HEK293 (cell line): ENCODE measurements at regions not wholly inside any gene's neighbourhood (a gene's known extent, or its start where the extent isn't known, plus 50 kb on each side); places are given as distances from the start of the nearest gene placed in this dataset.

Source experiments
- CTCF ChIA-PET: fragments of 350-600 bp; formaldehyde crosslinking; extraction: SDS; loops from one replicate; lab custom pipeline; 2021; ENCODE audit warnings: antibody characterized with exemption; lab: Yijun Ruan, JAX
- POLR2A ChIA-PET: fragments of 300-600 bp; formaldehyde crosslinking; extraction: SDS; loops from one replicate; lab custom pipeline; 2020; ENCODE audit warnings: antibody characterized with exemption, inconsistent platforms; lab: Yijun Ruan, JAX
- H3K27ac ChIP-seq: fragments of 200-500 bp; sonication (Bioruptor generic); 2 replicates; pipeline ENCODE4 v1.5.1; 2014; ENCODE audit warnings: low read depth, low read length, control low read depth, inconsistent platforms; ENCODE audit errors: extremely low read depth
- H3K36me3 ChIP-seq, 2 experiments: fragments of 200-500 bp in 1 of 2; sonication (Bioruptor generic) in 1 of 2; 1 replicate in 1 of 2; 2 replicates in 1 of 2; pipeline ENCODE4 v1.5.1; 2014 to 2017; ENCODE audit warnings: inconsistent platforms in 2 of 2, low read length in 2 of 2; ENCODE audit not compliant: control insufficient read depth in 2 of 2, insufficient read depth in 1 of 2
- H3K4me1 ChIP-seq: fragments of 200-500 bp; sonication (Bioruptor generic); 2 replicates; pipeline ENCODE4 v1.5.1; 2014; ENCODE audit warnings: mild to moderate bottlenecking, low read length, inconsistent platforms; ENCODE audit not compliant: control insufficient read depth, insufficient read depth
- H3K4me3 ChIP-seq: 2 replicates; pipeline ENCODE4 v1.5.1; 2011; ENCODE audit warnings: low read depth, mild to moderate bottlenecking, control low read depth, low read length, moderate library complexity
- H3K9me3 ChIP-seq: fragments of 200-500 bp; sonication (Bioruptor generic); 2 replicates; pipeline ENCODE4 v1.5.1; 2014; ENCODE audit warnings: low read depth, low read length, inconsistent platforms; ENCODE audit not compliant: control insufficient read depth, insufficient read depth
- PATZ1 ChIP-seq: fragments of 450-650 bp; formaldehyde crosslinking; IDR thresholded peaks from 2 replicates; pipeline ENCODE4 v1.5.1; 2016; ENCODE audit warnings: missing biosample characterization, missing genetic modification characterization
- SETDB1 ChIP-seq: IDR thresholded peaks from one replicate; pipeline ENCODE4 v1.6.1; 2017; ENCODE audit warnings: mild to moderate bottlenecking, low read length, moderate library complexity, mixed read lengths; ENCODE audit not compliant: insufficient read length
- TRIM28 ChIP-seq: IDR thresholded peaks from 2 replicates; pipeline ENCODE4 v1.6.1; 2011; ENCODE audit warnings: low read length, control low read depth, borderline replicate concordance
- ZBTB44 ChIP-seq: fragments of 450-650 bp; IDR thresholded peaks from 2 replicates; pipeline ENCODE4 v1.5.1; 2018; ENCODE audit warnings: missing biosample characterization, mild to moderate bottlenecking, missing genetic modification characterization
- ZFP3 ChIP-seq: fragments of 450-650 bp; formaldehyde crosslinking; IDR thresholded peaks from 2 replicates; pipeline ENCODE4 v1.5.1; 2016; ENCODE audit warnings: low read depth, missing biosample characterization, missing genetic modification characterization
- ZNF121 ChIP-seq: fragments of 450-650 bp; formaldehyde crosslinking; IDR thresholded peaks from 2 replicates; pipeline ENCODE4 v1.5.1; 2016; ENCODE audit warnings: missing biosample characterization, missing genetic modification characterization
- ZNF132 ChIP-seq: fragments of 450-650 bp; formaldehyde crosslinking; IDR thresholded peaks from 2 replicates; pipeline ENCODE4 v1.5.1; 2017; ENCODE audit warnings: missing biosample characterization, missing genetic modification characterization, borderline replicate concordance
- ZNF133 ChIP-seq: fragments of 450-650 bp; formaldehyde crosslinking; IDR thresholded peaks from 2 replicates; pipeline ENCODE4 v1.5.1; 2016; ENCODE audit warnings: missing biosample characterization, missing genetic modification characterization
- ZNF16 ChIP-seq: fragments of 450-650 bp; formaldehyde crosslinking; IDR thresholded peaks from 2 replicates; pipeline ENCODE4 v1.5.1; 2016; ENCODE audit warnings: low read depth, missing biosample characterization, missing genetic modification characterization
- ZNF175 ChIP-seq: fragments of 450-650 bp; formaldehyde crosslinking; IDR thresholded peaks from 2 replicates; pipeline ENCODE4 v1.5.1; 2016; ENCODE audit warnings: missing biosample characterization, missing genetic modification characterization
- ZNF19 ChIP-seq: fragments of 450-650 bp; formaldehyde crosslinking; IDR thresholded peaks from 2 replicates; pipeline ENCODE4; 2016; ENCODE audit warnings: missing biosample characterization, missing genetic modification characterization, low read depth
- ZNF248 ChIP-seq: fragments of 450-650 bp; formaldehyde crosslinking; IDR thresholded peaks from 2 replicates; pipeline ENCODE4 v1.5.1; 2017; ENCODE audit warnings: missing biosample characterization, missing genetic modification characterization
- ZNF280D ChIP-seq: fragments of 450-650 bp; formaldehyde crosslinking; IDR thresholded peaks from 2 replicates; pipeline ENCODE4 v1.5.1; 2016; ENCODE audit warnings: missing biosample characterization, missing genetic modification characterization
- ZNF350 ChIP-seq: fragments of 450-650 bp; formaldehyde crosslinking; IDR thresholded peaks from 2 replicates; pipeline ENCODE4 v1.5.0; 2017; ENCODE audit warnings: missing biosample characterization, mild to moderate bottlenecking, missing genetic modification characterization
- ZNF362 ChIP-seq: fragments of 450-650 bp; formaldehyde crosslinking; IDR thresholded peaks from 2 replicates; pipeline ENCODE4 v1.5.1; 2016; ENCODE audit warnings: missing biosample characterization, missing genetic modification characterization
- ZNF404 ChIP-seq: fragments of 450-650 bp; formaldehyde crosslinking; IDR thresholded peaks from 2 replicates; pipeline ENCODE4 v1.5.1; 2017; ENCODE audit warnings: missing biosample characterization, missing genetic modification characterization
- ZNF473 ChIP-seq: fragments of 450-650 bp; formaldehyde crosslinking; IDR thresholded peaks from 2 replicates; pipeline ENCODE4 v1.5.1; 2017; ENCODE audit warnings: missing biosample characterization, missing genetic modification characterization
- ZNF513 ChIP-seq: fragments of 450-650 bp; IDR thresholded peaks from 2 replicates; pipeline ENCODE4 v1.5.1; 2018; ENCODE audit warnings: missing biosample characterization, missing genetic modification characterization
- ZNF621 ChIP-seq: fragments of 450-650 bp; formaldehyde crosslinking; IDR thresholded peaks from 2 replicates; pipeline ENCODE4 v1.5.1; 2017; ENCODE audit warnings: missing biosample characterization, missing genetic modification characterization
- ZNF654 ChIP-seq: fragments of 450-650 bp; formaldehyde crosslinking; IDR thresholded peaks from 2 replicates; pipeline ENCODE4 v1.5.1; 2016; ENCODE audit warnings: low read depth, missing biosample characterization, missing genetic modification characterization
- ZNF664 ChIP-seq: fragments of 450-650 bp; formaldehyde crosslinking; IDR thresholded peaks from 2 replicates; pipeline ENCODE4 v1.5.1; 2016; ENCODE audit warnings: missing biosample characterization, missing genetic modification characterization

- no peaks in the 10 kb centered on the region for H3K9me3 ChIP-seq
- no peak overlapping the region for H3K27ac ChIP-seq
- H3K36me3 ChIP-seq, result no peaks in the 10 kb centered on the region
- POLR2A ChIA-PET, result no interaction called here
- CTCF ChIA-PET, result interaction anchor here (0.6 kb wide), 1 partner anchor 311 kb away, joined by 3 read pairs; no protein-coding TSS in a partner anchor
- no peaks in the 10 kb centered on the region for H3K4me1 ChIP-seq
- no peak overlapping the region for H3K4me3 ChIP-seq
- TF ChIP-seq ZNF404 (tag by site-specific recombination) (no peak), ZNF248 (tag by site-specific recombination) (no peak), ZNF16 (tag by site-specific recombination) (no peak), PATZ1 (no peak), ZNF664 (no peak), ZNF175 (tag by site-specific recombination) (no peak), ZNF133 (tag by site-specific recombination) (no peak)
Measured at GRCh38 chr3:135731546-135731945, 234.0 kb upstream of the PPP2R3A start.

- POLR2A ChIA-PET, result no interaction called here
- no peaks in the 10 kb centered on the region for H3K36me3 ChIP-seq
- H3K4me3 ChIP-seq, result no peak overlapping the region
- TF ChIP-seq ZNF654 (peak; percentile 48), ZNF121 (no peak), ZNF621 (no peak), SETDB1 (peak; percentile 17)
- TF ChIP-seq, all 188 proteins: peak for 2
- H3K9me3 ChIP-seq, result no peaks in the 10 kb centered on the region
- CTCF ChIA-PET, result interaction anchor here (0.6 to 2.6 kb wide), 11 partner anchors 9 to 1136 kb away, joined by 3 to 13 read pairs (median 3); no protein-coding TSS in a partner anchor
- H3K27ac ChIP-seq, result no peak overlapping the region
- no peaks in the 10 kb centered on the region for H3K4me1 ChIP-seq
Measured at GRCh38 chr3:135736740-135737139, 228.8 kb upstream of the PPP2R3A start.

- no peaks in the 10 kb centered on the region for H3K36me3 ChIP-seq
Measured at GRCh38 chr3:135739779-135740178, 225.7 kb upstream of the PPP2R3A start.

GRCh38 chr3:135740211-135740610 is 225.3 kb upstream of the PPP2R3A start:
- H3K9me3 ChIP-seq, result no peaks in the 10 kb centered on the region
- no peak overlapping the region for H3K27ac ChIP-seq
- ChIA-PET CTCF (no interaction called here), POLR2A (no interaction called here)
- H3K36me3 ChIP-seq, result no peaks in the 10 kb centered on the region
- H3K4me3 ChIP-seq, result no peak overlapping the region
- no peaks in the 10 kb centered on the region for H3K4me1 ChIP-seq
- no peak for TF ChIP-seq ZNF513 (tag by site-specific recombination)
- TF ChIP-seq ZNF280D, result no peak
- TF ChIP-seq ZNF350 (tag by site-specific recombination), result no peak
- TF ChIP-seq ZNF19 (tag by site-specific recombination), result no peak
- no peak for TF ChIP-seq ZBTB44 (tag by site-specific recombination)
- TF ChIP-seq ZNF473 (tag by site-specific recombination), result no peak

More at GRCh38 chr3:135739779-135740178, 225.7 kb upstream of the PPP2R3A start:
- TF ChIP-seq ZFP3 (tag by site-specific recombination) (no peak), ZNF362 (tag by site-specific recombination) (no peak), TRIM28 (no peak), ZNF132 (tag by site-specific recombination) (no peak)
- no peak overlapping the region for H3K27ac ChIP-seq
- no peaks in the 10 kb centered on the region for H3K9me3 ChIP-seq
- ChIA-PET CTCF (no interaction called here), POLR2A (no interaction called here)
- H3K4me3 ChIP-seq, result no peak overlapping the region
- no peaks in the 10 kb centered on the region for H3K4me1 ChIP-seq
